Gastrocnemius medialis (tissue), 4 donors: ENCODE measurements at regions not wholly inside any gene's neighbourhood (a gene's known extent, or its start where the extent isn't known, plus 50 kb on each side); places are given as distances from the start of the nearest gene placed in this dataset.

ENCODE experiments used
- CTCF ChIP-seq, 5 experiments: fragments of 450-650 bp in 3 of 5; fragments of 200-600 bp in 2 of 5; sonication (generic) in 2 of 5; IDR thresholded peaks in 4 of 5; conservative IDR thresholded peaks in 1 of 5; 1 replicate in 4 of 5; 2 replicates in 1 of 5; pipeline ENCODE4 v1.5.1; 2016 to 2019; ENCODE audit warnings: antibody characterized with exemption in 5 of 5, mild to moderate bottlenecking in 3 of 5, moderate library complexity in 3 of 5
- POLR2A ChIP-seq, 2 donors: fragments of 450-650 bp; IDR thresholded peaks; one replicate each; pipeline ENCODE4 v1.6.1; 2017; ENCODE audit warnings: antibody characterized with exemption in 2 of 2, mild to moderate bottlenecking in 2 of 2, moderate library complexity in 2 of 2

- TF ChIP-seq POLR2A (IDR thresholded peaks at IDR 0.05) (no peak), CTCF (IDR thresholded peaks at IDR 0.05 in 4 of 5, conservative IDR thresholded peaks at IDR 0.05 in 1 of 5) (no peak)
Measured at GRCh38 chrX:39497702-39498265, 600.0 kb downstream of the BCOR start.
